ENCODE measurements at regions not wholly inside any gene's neighbourhood (a gene's known extent, or its start where the extent isn't known, plus 50 kb on each side); places are given as distances from the start of the nearest gene placed in this dataset.

- Histone ChIP-seq H3K4me3 (no peak overlapping the region), H3K27me3 (no peaks in the 10 kb centered on the region), H3K9me3 (no peaks in the 10 kb centered on the region), H3K36me3 (no peaks in the 10 kb centered on the region), H3K27ac (peak overlapping the region in 1 of 5 donors; percentile 27), H3K4me1 (peaks cover 0 to 26% (median 6%) of the 10 kb centered on the region in 4 donors)
- no peak for DNase-seq
- intact Hi-C loops (cut with DNase I; ENCODE audit: low total_unique reads) = no loop called here
- 58 to 75% (median 73%) methylated on average over 3 of the region's 3 CpGs for WGBS, 5 donors
- TF ChIP-seq POLR2A (IDR thresholded peaks at IDR 0.05) (no peak), POLR2AphosphoS5 (IDR thresholded peaks at IDR 0.05) (no peak), EP300 (IDR thresholded peaks at IDR 0.05) (no peak), CTCF (IDR thresholded peaks at IDR 0.05) (no peak)
These were observed 188.3 kb downstream of the DAD1 start for GRCh38 chr14:22400655-22401259.

GRCh38 chr14:22399776-22400175, 189.2 kb downstream of the DAD1 start:
- intact Hi-C loops (cut with DNase I; ENCODE audit: low total_unique reads) = no loop called here
- Histone ChIP-seq H3K4me3 (no peak overlapping the region), H3K27ac (peak overlapping the region in 1 of 5 donors; percentile 27), H3K9me3 (no peaks in the 10 kb centered on the region), H3K27me3 (no peaks in the 10 kb centered on the region), H3K4me1 (peaks cover 0 to 22% (median 4%) of the 10 kb centered on the region in 4 donors), H3K36me3 (no peaks in the 10 kb centered on the region)
- no peak for DNase-seq
- no peak for TF ChIP-seq EP300 (IDR thresholded peaks at IDR 0.05)
- TF ChIP-seq POLR2AphosphoS5 (IDR thresholded peaks at IDR 0.05) = no peak
- no peak for TF ChIP-seq CTCF (IDR thresholded peaks at IDR 0.05)
- TF ChIP-seq POLR2A (IDR thresholded peaks at IDR 0.05) = no peak
- WGBS, 5 donors = 88 to 97% (median 92%) methylated on average over 2 of the region's 2 CpGs

GRCh38 chr14:22397221-22397737, 191.7 kb downstream of the DAD1 start:
- no peak overlapping the region for H3K4me3 ChIP-seq
- intact Hi-C loops (cut with DNase I; ENCODE audit: low total_unique reads) = no loop called here

GRCh38 chr14:22395803-22396202, 193.2 kb downstream of the DAD1 start:
- H3K36me3 ChIP-seq = no peaks in the 10 kb centered on the region
- intact Hi-C loops (cut with DNase I; ENCODE audit: low total_unique reads) = no loop called here
- H3K27me3 ChIP-seq = no peaks in the 10 kb centered on the region
- H3K27ac ChIP-seq = no peak overlapping the region
- peaks cover 0 to 13% (median 0%) of the 10 kb centered on the region in 4 donors for H3K4me1 ChIP-seq
- 88 to 100% (median 97%) methylated on average over 2 of the region's 2 CpGs for WGBS, 5 donors
- H3K9me3 ChIP-seq = no peaks in the 10 kb centered on the region
- no peak for DNase-seq
- no peak for TF ChIP-seq POLR2A (IDR thresholded peaks at IDR 0.05)
- no peak for TF ChIP-seq POLR2AphosphoS5 (IDR thresholded peaks at IDR 0.05)
- TF ChIP-seq EP300 (IDR thresholded peaks at IDR 0.05) = no peak
- TF ChIP-seq CTCF (IDR thresholded peaks at IDR 0.05) = no peak
- H3K4me3 ChIP-seq = no peak overlapping the region

More at GRCh38 chr14:22397221-22397737, 191.7 kb downstream of the DAD1 start:
- WGBS, 5 donors = 89 to 97% (median 92%) methylated on average over 7 of the region's 7 CpGs
- Histone ChIP-seq H3K27me3 (no peaks in the 10 kb centered on the region), H3K27ac (no peak overlapping the region), H3K36me3 (no peaks in the 10 kb centered on the region), H3K9me3 (no peaks in the 10 kb centered on the region), H3K4me1 (peaks cover 0 to 13% (median under 1%) of the 10 kb centered on the region in 4 donors)
- TF ChIP-seq POLR2AphosphoS5 (IDR thresholded peaks at IDR 0.05) (no peak), EP300 (IDR thresholded peaks at IDR 0.05) (no peak), CTCF (IDR thresholded peaks at IDR 0.05) (no peak), POLR2A (IDR thresholded peaks at IDR 0.05) (no peak)
- no peak for DNase-seq
